GM18507 (cell line): ENCODE measurements at regions not wholly inside any gene's neighbourhood (a gene's known extent, or its start where the extent isn't known, plus 50 kb on each side); places are given as distances from the start of the nearest gene placed in this dataset.

Experiments
- DNase-seq: peaks from one replicate; pipeline ENCODE4 v3.0.0; 2011; ENCODE audit warnings: low read depth; ENCODE audit not compliant: insufficient read length; ENCODE audit errors: extremely low spot score
- FAIRE-seq: peaks from 2 replicates; lab custom pipeline; 2011; peaks lifted over from hg19 to GRCh38; lab: Jason Lieb, UNC

GRCh38 chrX:125977851-125978250 lies 188.2 kb downstream of the DCAF12L2 start:
- DNase-seq (no peak), FAIRE-seq (no peak)

- FAIRE-seq (no peak), DNase-seq (no peak)
Measured at GRCh38 chrX:125998432-125998831, 167.7 kb downstream of the DCAF12L2 start.

GRCh38 chrX:126027229-126027628 lies 138.9 kb downstream of the DCAF12L2 start:
- DNase-seq (no peak), FAIRE-seq (no peak)

GRCh38 chrX:126030021-126030420 lies 136.1 kb downstream of the DCAF12L2 start:
- DNase-seq (no peak), FAIRE-seq (no peak)

- DNase-seq (no peak), FAIRE-seq (no peak)
Measured at GRCh38 chrX:126063984-126064383, 102.1 kb downstream of the DCAF12L2 start.

- DNase-seq (no peak), FAIRE-seq (no peak)
Measured at GRCh38 chrX:126064901-126065541, 101.1 kb downstream of the DCAF12L2 start.

- FAIRE-seq (no peak), DNase-seq (no peak)
Measured at GRCh38 chrX:126065901-126066660, 100.0 kb downstream of the DCAF12L2 start.
